ENCODE measurements at regions not wholly inside any gene's neighbourhood (a gene's known extent, or its start where the extent isn't known, plus 50 kb on each side); places are given as distances from the start of the nearest gene placed in this dataset.

DNA sequence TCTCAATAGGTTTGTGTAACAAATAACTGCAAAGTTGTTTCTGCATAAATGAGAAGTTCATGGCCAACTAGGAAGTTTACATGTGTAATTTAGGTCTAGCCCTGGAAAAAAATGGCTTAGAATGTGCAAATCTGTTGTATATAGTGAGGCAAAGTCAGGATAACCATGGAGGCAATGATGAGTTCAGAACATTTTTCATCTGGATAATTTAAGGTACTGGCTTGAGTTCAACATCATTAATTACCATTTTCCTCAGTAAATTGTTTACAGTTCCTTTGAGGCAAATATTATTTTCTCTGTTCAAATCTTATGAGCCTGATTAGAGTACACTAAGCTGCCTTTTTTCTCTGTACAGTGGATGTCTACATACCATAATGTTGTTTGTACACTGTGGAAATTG, 1259.0 kb upstream of the NUDT12 start:
- TF ChIP-seq SIN3A (IDR thresholded peaks at IDR 0.05; ENCODE audit: borderline replicate concordance, insufficient read depth, low read length) (no peak), TAF1 (IDR thresholded peaks at IDR 0.05; ENCODE audit: borderline replicate concordance, insufficient read depth, low read length) (no peak), FOXP2 (optimal IDR thresholded peaks at IDR 0.05; ENCODE audit: borderline replicate concordance, extremely low read depth, extremely low read length, insufficient read depth) (no peak), POLR2AphosphoS5 (IDR thresholded peaks at IDR 0.05; ENCODE audit: low read depth, low read length) (no peak)
- TF ChIP-seq, protein P1, sequence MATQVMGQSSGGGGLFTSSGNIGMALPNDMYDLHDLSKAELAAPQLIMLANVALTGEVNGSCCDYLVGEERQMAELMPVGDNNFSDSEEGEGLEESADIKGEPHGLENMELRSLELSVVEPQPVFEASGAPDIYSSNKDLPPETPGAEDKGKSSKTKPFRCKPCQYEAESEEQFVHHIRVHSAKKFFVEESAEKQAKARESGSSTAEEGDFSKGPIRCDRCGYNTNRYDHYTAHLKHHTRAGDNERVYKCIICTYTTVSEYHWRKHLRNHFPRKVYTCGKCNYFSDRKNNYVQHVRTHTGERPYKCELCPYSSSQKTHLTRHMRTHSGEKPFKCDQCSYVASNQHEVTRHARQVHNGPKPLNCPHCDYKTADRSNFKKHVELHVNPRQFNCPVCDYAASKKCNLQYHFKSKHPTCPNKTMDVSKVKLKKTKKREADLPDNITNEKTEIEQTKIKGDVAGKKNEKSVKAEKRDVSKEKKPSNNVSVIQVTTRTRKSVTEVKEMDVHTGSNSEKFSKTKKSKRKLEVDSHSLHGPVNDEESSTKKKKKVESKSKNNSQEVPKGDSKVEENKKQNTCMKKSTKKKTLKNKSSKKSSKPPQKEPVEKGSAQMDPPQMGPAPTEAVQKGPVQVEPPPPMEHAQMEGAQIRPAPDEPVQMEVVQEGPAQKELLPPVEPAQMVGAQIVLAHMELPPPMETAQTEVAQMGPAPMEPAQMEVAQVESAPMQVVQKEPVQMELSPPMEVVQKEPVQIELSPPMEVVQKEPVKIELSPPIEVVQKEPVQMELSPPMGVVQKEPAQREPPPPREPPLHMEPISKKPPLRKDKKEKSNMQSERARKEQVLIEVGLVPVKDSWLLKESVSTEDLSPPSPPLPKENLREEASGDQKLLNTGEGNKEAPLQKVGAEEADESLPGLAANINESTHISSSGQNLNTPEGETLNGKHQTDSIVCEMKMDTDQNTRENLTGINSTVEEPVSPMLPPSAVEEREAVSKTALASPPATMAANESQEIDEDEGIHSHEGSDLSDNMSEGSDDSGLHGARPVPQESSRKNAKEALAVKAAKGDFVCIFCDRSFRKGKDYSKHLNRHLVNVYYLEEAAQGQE (IDR thresholded peaks at IDR 0.05; ENCODE audit: insufficient read depth in 1 of 2, low read depth in 2 of 2, low read length in 2 of 2): no peak

DNA sequence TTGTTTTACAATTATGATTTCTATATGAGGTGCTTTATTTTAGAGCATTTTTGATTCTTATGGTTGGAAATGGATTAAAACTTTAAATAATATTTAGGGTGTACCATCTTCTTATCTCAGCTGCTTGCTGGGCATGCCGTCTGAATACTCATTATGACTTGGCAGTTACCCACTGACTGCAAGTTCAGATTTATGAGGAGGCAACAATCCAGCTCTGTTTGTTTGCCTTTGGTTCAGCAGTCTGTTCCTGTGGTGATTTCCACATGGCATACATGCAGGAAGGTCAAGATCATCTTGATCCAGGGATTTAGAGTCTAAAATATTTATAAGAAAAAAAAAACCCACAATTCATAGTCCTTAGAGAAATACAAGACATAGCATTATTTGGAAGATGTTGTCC, 1254.5 kb upstream of the NUDT12 start:
- TF ChIP-seq, protein P1 (IDR thresholded peaks at IDR 0.05; ENCODE audit: insufficient read depth in 1 of 2, low read depth in 2 of 2, low read length in 2 of 2): no peak
- TF ChIP-seq SIN3A (IDR thresholded peaks at IDR 0.05; ENCODE audit: borderline replicate concordance, insufficient read depth, low read length): no peak

DNA sequence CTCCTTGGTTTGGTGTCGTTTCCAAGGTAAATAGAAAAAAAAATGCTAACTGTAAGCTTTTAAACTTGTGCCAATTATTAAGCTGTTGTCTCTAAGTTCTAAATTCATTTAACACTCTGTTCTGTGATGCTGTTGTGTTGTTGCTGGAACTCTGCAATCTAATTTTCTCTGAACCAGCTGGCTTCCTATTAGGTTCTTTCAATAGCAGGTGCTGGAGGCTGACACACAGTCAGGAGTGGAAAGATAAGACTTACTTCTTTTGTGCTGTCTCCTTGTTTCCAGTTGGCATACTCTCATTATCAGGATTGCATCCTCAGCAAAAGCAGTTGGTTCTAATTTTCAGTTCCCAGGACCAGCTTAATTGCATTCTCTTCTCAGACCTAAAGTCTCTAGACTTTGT, 1252.6 kb upstream of the NUDT12 start:
- TF ChIP-seq, protein P1 (IDR thresholded peaks at IDR 0.05; ENCODE audit: insufficient read depth in 1 of 2, low read depth in 2 of 2, low read length in 2 of 2): no peak
- no peak for TF ChIP-seq FOXP2 (optimal IDR thresholded peaks at IDR 0.05; ENCODE audit: borderline replicate concordance, extremely low read depth, extremely low read length, insufficient read depth)
- TF ChIP-seq POLR2AphosphoS5 (IDR thresholded peaks at IDR 0.05; ENCODE audit: low read depth, low read length): no peak
- no peak for TF ChIP-seq TAF1 (IDR thresholded peaks at IDR 0.05; ENCODE audit: borderline replicate concordance, insufficient read depth, low read length)
- TF ChIP-seq SIN3A (IDR thresholded peaks at IDR 0.05; ENCODE audit: borderline replicate concordance, insufficient read depth, low read length): no peak

DNA sequence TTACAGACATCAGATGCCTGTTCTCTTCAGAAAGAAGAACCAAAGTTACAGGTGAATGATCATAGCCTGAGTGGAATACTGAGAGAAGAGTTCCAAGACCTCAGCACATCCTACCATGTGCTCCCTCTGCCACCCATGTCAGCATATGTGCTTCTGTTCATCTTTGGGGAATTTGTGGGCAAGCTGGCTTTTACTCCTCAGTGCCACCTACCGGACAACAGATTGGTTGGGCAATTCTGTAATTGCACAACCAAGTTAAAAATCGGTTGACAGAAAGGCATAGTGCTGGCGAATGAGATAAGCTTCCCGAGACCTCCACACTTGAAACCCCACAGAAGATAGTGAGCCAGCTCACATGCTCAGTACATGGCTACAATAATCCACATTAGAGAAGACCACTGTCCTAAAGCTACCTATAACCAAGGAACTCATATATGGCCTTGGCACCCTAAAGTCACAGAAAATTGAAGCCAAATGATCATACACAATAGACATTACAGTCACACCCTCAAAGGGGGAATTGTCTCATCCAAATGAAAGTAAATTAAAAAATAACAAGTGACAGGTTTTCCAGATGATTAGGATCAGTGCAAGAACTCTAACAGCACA, 1238.0 kb upstream of the NUDT12 start:
- no peak for TF ChIP-seq SIN3A (IDR thresholded peaks at IDR 0.05; ENCODE audit: borderline replicate concordance, insufficient read depth, low read length)
- TF ChIP-seq FOXP2 (optimal IDR thresholded peaks at IDR 0.05; ENCODE audit: borderline replicate concordance, extremely low read depth, extremely low read length, insufficient read depth): no peak
- no peak for TF ChIP-seq POLR2AphosphoS5 (IDR thresholded peaks at IDR 0.05; ENCODE audit: low read depth, low read length)
- TF ChIP-seq, protein P1 (IDR thresholded peaks at IDR 0.05; ENCODE audit: insufficient read depth in 1 of 2, low read depth in 2 of 2, low read length in 2 of 2): no peak
- TF ChIP-seq TAF1 (IDR thresholded peaks at IDR 0.05; ENCODE audit: borderline replicate concordance, insufficient read depth, low read length): no peak

DNA sequence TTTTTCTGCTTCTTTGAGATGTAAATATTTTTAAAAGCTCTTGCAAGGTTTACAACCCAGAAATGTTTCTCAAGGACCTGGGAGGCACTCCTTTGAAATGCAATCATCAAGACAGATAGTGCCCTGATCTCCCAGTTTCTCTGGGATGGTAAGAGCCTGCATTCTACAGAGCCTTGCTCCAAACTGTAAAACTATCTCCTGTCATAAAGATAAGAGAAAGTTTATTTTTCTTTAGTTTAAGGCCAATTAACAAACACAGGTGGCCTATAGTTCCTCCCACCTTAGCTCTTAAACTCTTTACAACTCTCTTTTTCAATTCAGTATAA, 1231.1 kb upstream of the NUDT12 start:
- TF ChIP-seq TAF1 (IDR thresholded peaks at IDR 0.05; ENCODE audit: borderline replicate concordance, insufficient read depth, low read length) (no peak), SIN3A (IDR thresholded peaks at IDR 0.05; ENCODE audit: borderline replicate concordance, insufficient read depth, low read length) (no peak), POLR2AphosphoS5 (IDR thresholded peaks at IDR 0.05; ENCODE audit: low read depth, low read length) (no peak), FOXP2 (optimal IDR thresholded peaks at IDR 0.05; ENCODE audit: borderline replicate concordance, extremely low read depth, extremely low read length, insufficient read depth) (no peak)
- TF ChIP-seq, protein P1 (IDR thresholded peaks at IDR 0.05; ENCODE audit: insufficient read depth in 1 of 2, low read depth in 2 of 2, low read length in 2 of 2): no peak

All from PFSK-1 (cell line).